Small intestine (tissue), 7 donors: ENCODE measurements at regions not wholly inside any gene's neighbourhood (a gene's known extent, or its start where the extent isn't known, plus 50 kb on each side); places are given as distances from the start of the nearest gene placed in this dataset.

Experiments
- DNase-seq, 2 donors: peaks; one replicate each; pipeline versions ENCODE4 v3.0.0 to v3.0.0-alpha.2; 2013
- FAIRE-seq: peaks from 2 replicates; lab custom pipeline; 2012; peaks lifted over from hg19 to GRCh38; lab: Jason Lieb, UNC
- H3K27ac ChIP-seq, 3 donors: one replicate each; pipeline ENCODE4 v1.5.1; 2013; ENCODE audit warnings: low read length in 2 of 3, mild to moderate bottlenecking in 2 of 3, control low read depth in 1 of 3, inconsistent platforms in 1 of 3, low read depth in 1 of 3, moderate library complexity in 1 of 3
- H3K27me3 ChIP-seq, 3 donors: one replicate each; pipeline ENCODE4 v1.6.1; 2013; ENCODE audit warnings: low read length in 3 of 3, inconsistent platforms in 1 of 3; ENCODE audit not compliant: control insufficient read depth in 3 of 3, insufficient read depth in 3 of 3
- H3K36me3 ChIP-seq, 3 donors: one replicate each; pipeline ENCODE4 v1.6.1; 2013; ENCODE audit warnings: low read length in 3 of 3, inconsistent platforms in 1 of 3, low read depth in 1 of 3, mild to moderate bottlenecking in 1 of 3, moderate library complexity in 1 of 3; ENCODE audit not compliant: control insufficient read depth in 3 of 3, insufficient read depth in 2 of 3
- H3K4me1 ChIP-seq, 3 donors: one replicate each; pipeline ENCODE4 v1.6.1; 2013; ENCODE audit warnings: low read length in 2 of 3, inconsistent platforms in 1 of 3, low read depth in 1 of 3, mild to moderate bottlenecking in 1 of 3, moderate library complexity in 1 of 3; ENCODE audit not compliant: control insufficient read depth in 3 of 3, insufficient read depth in 2 of 3
- H3K4me3 ChIP-seq, 3 donors: one replicate each; pipeline ENCODE4 v1.5.1; 2013; ENCODE audit warnings: low read length in 3 of 3, control low read depth in 1 of 3, inconsistent platforms in 1 of 3, low read depth in 1 of 3, mild to moderate bottlenecking in 1 of 3, moderate library complexity in 1 of 3
- H3K9me3 ChIP-seq, 2 donors: one replicate each; pipeline ENCODE4 v1.6.1; 2013; ENCODE audit warnings: low read depth in 1 of 2, low read length in 1 of 2; ENCODE audit not compliant: control insufficient read depth in 2 of 2, insufficient read depth in 1 of 2
- WGBS, 3 donors: extraction: QIAGEN DNeasy Blood & Tissue Kit; methylation state at CpG; one replicate each; pipeline ENCODE4 v1.1.7; 2013; 5-methylcytosine and 5-hydroxymethylcytosine counted together
- donor health status: healthy with polysubstance abuse.
- donor health status: control.
- donor health status: control.
- donor health status: Bipolar disorder and iron deficiency.
- donor health status: healthy.

- DNase-seq (no peak), FAIRE-seq (no peak)
- Histone ChIP-seq H3K4me1 (no peaks in the 10 kb centered on the region), H3K27me3 (no peaks in the 10 kb centered on the region), H3K27ac (no peak overlapping the region), H3K4me3 (no peak overlapping the region), H3K9me3 (no peaks in the 10 kb centered on the region), H3K36me3 (no peaks in the 10 kb centered on the region)
- 47 to 64% (median 52%) methylated on average over 1 of the region's 1 CpG for WGBS, 3 donors
These were observed 280.8 kb downstream of the CENPW start for GRCh38 chr6:126620719-126621118.

GRCh38 chr6:126625019-126625418 is 285.1 kb downstream of the CENPW start:
- Histone ChIP-seq H3K27me3 (no peaks in the 10 kb centered on the region), H3K9me3 (no peaks in the 10 kb centered on the region), H3K36me3 (no peaks in the 10 kb centered on the region), H3K4me1 (no peaks in the 10 kb centered on the region), H3K27ac (no peak overlapping the region), H3K4me3 (no peak overlapping the region)
- FAIRE-seq (no peak), DNase-seq (peak in 1 of 2 donors; percentile 16)
- 53 to 69% (median 65%) methylated on average over 2 of the region's 2 CpGs for WGBS, 3 donors

GRCh38 chr6:126628125-126628524 is 288.2 kb downstream of the CENPW start:
- no peak for DNase-seq
- no peaks in the 10 kb centered on the region for H3K4me1 ChIP-seq
- H3K4me3 ChIP-seq: no peak overlapping the region
- no peaks in the 10 kb centered on the region for H3K36me3 ChIP-seq
- FAIRE-seq: no peak
- no peaks in the 10 kb centered on the region for H3K9me3 ChIP-seq
- 29 to 55% (median 40%) methylated on average over 3 of the region's 3 CpGs for WGBS, 3 donors
- H3K27ac ChIP-seq: no peak overlapping the region
- H3K27me3 ChIP-seq: no peaks in the 10 kb centered on the region

- DNase-seq: no peak
- no peaks in the 10 kb centered on the region for H3K9me3 ChIP-seq
- H3K36me3 ChIP-seq: no peaks in the 10 kb centered on the region
- H3K27me3 ChIP-seq: no peaks in the 10 kb centered on the region
- FAIRE-seq: no peak
- H3K4me1 ChIP-seq: no peaks in the 10 kb centered on the region
- no peak overlapping the region for H3K4me3 ChIP-seq
- WGBS, 3 donors: 55 to 68% (median 65%) methylated on average over 2 of the region's 2 CpGs
- H3K27ac ChIP-seq: no peak overlapping the region
These were observed 291.4 kb downstream of the CENPW start for GRCh38 chr6:126631363-126631762.

- Histone ChIP-seq H3K27me3 (no peaks in the 10 kb centered on the region), H3K27ac (no peak overlapping the region), H3K4me1 (no peaks in the 10 kb centered on the region), H3K4me3 (no peak overlapping the region), H3K9me3 (no peaks in the 10 kb centered on the region), H3K36me3 (no peaks in the 10 kb centered on the region)
- DNase-seq: no peak
- 55 to 64% (median 55%) methylated on average over 1 of the region's 1 CpG for WGBS, 3 donors
- no peak for FAIRE-seq
These were observed 292.4 kb downstream of the CENPW start for GRCh38 chr6:126632271-126632670.

- no peak overlapping the region for H3K27ac ChIP-seq
- H3K4me1 ChIP-seq: no peaks in the 10 kb centered on the region
- 52 to 72% (median 69%) methylated on average over 1 of the region's 1 CpG for WGBS, 3 donors
- no peaks in the 10 kb centered on the region for H3K9me3 ChIP-seq
- H3K36me3 ChIP-seq: no peaks in the 10 kb centered on the region
- H3K27me3 ChIP-seq: no peaks in the 10 kb centered on the region
- no peak overlapping the region for H3K4me3 ChIP-seq
- DNase-seq (no peak), FAIRE-seq (no peak)
These were observed 293.5 kb downstream of the CENPW start for GRCh38 chr6:126633373-126633772.

- WGBS, 3 donors: 48 to 75% (median 54%) methylated on average over 2 of the region's 2 CpGs
- no peaks in the 10 kb centered on the region for H3K27me3 ChIP-seq
- no peaks in the 10 kb centered on the region for H3K4me1 ChIP-seq
- no peaks in the 10 kb centered on the region for H3K36me3 ChIP-seq
- FAIRE-seq (no peak), DNase-seq (no peak)
- no peak overlapping the region for H3K4me3 ChIP-seq
- H3K27ac ChIP-seq: no peak overlapping the region
- no peaks in the 10 kb centered on the region for H3K9me3 ChIP-seq
These were observed 300.4 kb downstream of the CENPW start for GRCh38 chr6:126640356-126640755.

GRCh38 chr6:126640921-126641320 is 301.0 kb downstream of the CENPW start:
- H3K27ac ChIP-seq: no peak overlapping the region
- FAIRE-seq: no peak
- no peaks in the 10 kb centered on the region for H3K9me3 ChIP-seq

GRCh38 chr6:126641641-126642040 is 301.7 kb downstream of the CENPW start:
- H3K27ac ChIP-seq: no peak overlapping the region
- no peaks in the 10 kb centered on the region for H3K9me3 ChIP-seq
- H3K4me1 ChIP-seq: no peaks in the 10 kb centered on the region
- H3K27me3 ChIP-seq: no peaks in the 10 kb centered on the region
- DNase-seq: no peak
- no peak overlapping the region for H3K4me3 ChIP-seq
- WGBS, 3 donors: 73 to 84% (median 76%) methylated on average over 1 of the region's 1 CpG
- no peak for FAIRE-seq
- H3K36me3 ChIP-seq: no peaks in the 10 kb centered on the region

More at GRCh38 chr6:126640921-126641320, 301.0 kb downstream of the CENPW start:
- no peaks in the 10 kb centered on the region for H3K27me3 ChIP-seq
- H3K36me3 ChIP-seq: no peaks in the 10 kb centered on the region
- H3K4me1 ChIP-seq: no peaks in the 10 kb centered on the region
- H3K4me3 ChIP-seq: no peak overlapping the region
- no peak for DNase-seq
